ENCODE measurements at regions not wholly inside any gene's neighbourhood (a gene's known extent, or its start where the extent isn't known, plus 50 kb on each side); places are given as distances from the start of the nearest gene placed in this dataset.
"Not testable (repeated sequence)": the region's sequence is repeated elsewhere in the genome, so short reads cannot be mapped to it uniquely, and the experiment has no call there.

GRCh38 chrX:113492895-113493294, 652.3 kb upstream of the AMOT start:
- Histone ChIP-seq H3K4me3 (ENCODE audit: severe bottlenecking) (no peak overlapping the region), H3K27ac (ENCODE audit: poor library complexity, severe bottlenecking) (no peak overlapping the region), H3K4me1 (ENCODE audit: insufficient read depth, poor library complexity, severe bottlenecking) (no peaks in the 10 kb centered on the region), H3K27me3 (ENCODE audit: insufficient read depth, poor library complexity, severe bottlenecking) (no peaks in the 10 kb centered on the region), H3K36me3 (ENCODE audit: low read depth) (no peaks in the 10 kb centered on the region), H3K9me3 (ENCODE audit: severe bottlenecking) (no peaks in the 10 kb centered on the region)
- ATAC-seq (ENCODE audit: low read depth) (no peak), DNase-seq (ENCODE audit: low spot score) (no peak)
- TF ChIP-seq CTCF (IDR thresholded peaks at IDR 0.05; ENCODE audit: poor library complexity, severe bottlenecking) = no peak

GRCh38 chrX:113473418-113473817, 632.8 kb upstream of the AMOT start:
- Histone ChIP-seq H3K27ac (ENCODE audit: poor library complexity, severe bottlenecking) (no peak overlapping the region), H3K36me3 (ENCODE audit: low read depth) (no peaks in the 10 kb centered on the region), H3K4me1 (ENCODE audit: insufficient read depth, poor library complexity, severe bottlenecking) (no peaks in the 10 kb centered on the region), H3K9me3 (ENCODE audit: severe bottlenecking) (no peaks in the 10 kb centered on the region), H3K27me3 (ENCODE audit: insufficient read depth, poor library complexity, severe bottlenecking) (no peaks in the 10 kb centered on the region), H3K4me3 (ENCODE audit: severe bottlenecking) (no peak overlapping the region)
- TF ChIP-seq CTCF (IDR thresholded peaks at IDR 0.05; ENCODE audit: poor library complexity, severe bottlenecking) = no peak
- no peak for ATAC-seq (ENCODE audit: low read depth)
- no peak for DNase-seq (ENCODE audit: low spot score)

GRCh38 chrX:113473015-113473414, 632.4 kb upstream of the AMOT start:
- not testable (repeated sequence) for H3K4me1 ChIP-seq (ENCODE audit: insufficient read depth, poor library complexity, severe bottlenecking); DNase-seq (ENCODE audit: low spot score); H3K4me3 ChIP-seq (ENCODE audit: severe bottlenecking); H3K27ac ChIP-seq (ENCODE audit: poor library complexity, severe bottlenecking); H3K9me3 ChIP-seq (ENCODE audit: severe bottlenecking); H3K36me3 ChIP-seq (ENCODE audit: low read depth); ATAC-seq (ENCODE audit: low read depth); H3K27me3 ChIP-seq (ENCODE audit: insufficient read depth, poor library complexity, severe bottlenecking)

GRCh38 chrX:113470166-113470565, 629.5 kb upstream of the AMOT start:
- TF ChIP-seq CTCF (IDR thresholded peaks at IDR 0.05; ENCODE audit: poor library complexity, severe bottlenecking) = no peak
- Histone ChIP-seq H3K27me3 (ENCODE audit: insufficient read depth, poor library complexity, severe bottlenecking) (no peaks in the 10 kb centered on the region), H3K36me3 (ENCODE audit: low read depth) (no peaks in the 10 kb centered on the region), H3K4me3 (ENCODE audit: severe bottlenecking) (no peak overlapping the region), H3K4me1 (ENCODE audit: insufficient read depth, poor library complexity, severe bottlenecking) (no peaks in the 10 kb centered on the region), H3K9me3 (ENCODE audit: severe bottlenecking) (no peaks in the 10 kb centered on the region), H3K27ac (ENCODE audit: poor library complexity, severe bottlenecking) (no peak overlapping the region)
- no peak for DNase-seq (ENCODE audit: low spot score)
- ATAC-seq (ENCODE audit: low read depth) = no peak

GRCh38 chrX:113457719-113458118, 617.1 kb upstream of the AMOT start:
- DNase-seq (ENCODE audit: low spot score) = no peak
- H3K4me1 ChIP-seq (ENCODE audit: insufficient read depth, poor library complexity, severe bottlenecking) = no peaks in the 10 kb centered on the region
- H3K36me3 ChIP-seq (ENCODE audit: low read depth) = no peaks in the 10 kb centered on the region
- H3K27me3 ChIP-seq (ENCODE audit: insufficient read depth, poor library complexity, severe bottlenecking) = no peaks in the 10 kb centered on the region
- no peaks in the 10 kb centered on the region for H3K9me3 ChIP-seq (ENCODE audit: severe bottlenecking)
- no peak for TF ChIP-seq CTCF (IDR thresholded peaks at IDR 0.05; ENCODE audit: poor library complexity, severe bottlenecking)
- no peak overlapping the region for H3K27ac ChIP-seq (ENCODE audit: poor library complexity, severe bottlenecking)
- ATAC-seq (ENCODE audit: low read depth) = no peak
- H3K4me3 ChIP-seq (ENCODE audit: severe bottlenecking) = no peak overlapping the region

Measured in RWPE2 (cell line).